ENCODE measurements at regions not wholly inside any gene's neighbourhood (a gene's known extent, or its start where the extent isn't known, plus 50 kb on each side); places are given as distances from the start of the nearest gene placed in this dataset.

DNA sequence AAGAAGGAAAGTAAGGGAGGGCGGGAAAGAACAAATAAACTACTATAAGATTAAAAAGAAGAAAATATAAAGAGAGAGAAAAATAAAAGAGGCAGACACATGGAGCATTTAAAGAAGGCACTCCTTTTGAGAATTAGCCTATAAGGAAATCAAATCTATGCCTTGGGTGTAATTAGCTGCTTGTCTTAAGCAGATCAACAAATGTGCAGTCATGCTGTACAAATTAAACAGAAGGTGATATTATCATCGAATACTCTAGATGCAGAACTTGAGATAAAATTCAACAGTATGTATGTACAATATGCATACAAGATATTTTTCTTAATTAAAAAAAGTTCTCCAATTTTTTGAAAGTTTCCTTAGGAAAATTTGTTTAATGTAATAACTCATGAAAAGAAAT is 623.0 kb upstream of the CHORDC1 start:
- TF ChIP-seq, protein P1, sequence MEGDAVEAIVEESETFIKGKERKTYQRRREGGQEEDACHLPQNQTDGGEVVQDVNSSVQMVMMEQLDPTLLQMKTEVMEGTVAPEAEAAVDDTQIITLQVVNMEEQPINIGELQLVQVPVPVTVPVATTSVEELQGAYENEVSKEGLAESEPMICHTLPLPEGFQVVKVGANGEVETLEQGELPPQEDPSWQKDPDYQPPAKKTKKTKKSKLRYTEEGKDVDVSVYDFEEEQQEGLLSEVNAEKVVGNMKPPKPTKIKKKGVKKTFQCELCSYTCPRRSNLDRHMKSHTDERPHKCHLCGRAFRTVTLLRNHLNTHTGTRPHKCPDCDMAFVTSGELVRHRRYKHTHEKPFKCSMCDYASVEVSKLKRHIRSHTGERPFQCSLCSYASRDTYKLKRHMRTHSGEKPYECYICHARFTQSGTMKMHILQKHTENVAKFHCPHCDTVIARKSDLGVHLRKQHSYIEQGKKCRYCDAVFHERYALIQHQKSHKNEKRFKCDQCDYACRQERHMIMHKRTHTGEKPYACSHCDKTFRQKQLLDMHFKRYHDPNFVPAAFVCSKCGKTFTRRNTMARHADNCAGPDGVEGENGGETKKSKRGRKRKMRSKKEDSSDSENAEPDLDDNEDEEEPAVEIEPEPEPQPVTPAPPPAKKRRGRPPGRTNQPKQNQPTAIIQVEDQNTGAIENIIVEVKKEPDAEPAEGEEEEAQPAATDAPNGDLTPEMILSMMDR (IDR thresholded peaks at IDR 0.05 in 4 of 5, conservative IDR thresholded peaks at IDR 0.05 in 1 of 5) = no peak
- no peak for TF ChIP-seq POLR2A (IDR thresholded peaks at IDR 0.05)
